Activated naive CD4-positive, alpha-beta T cell treated with anti-CD3 and anti-CD28 coated beads for 36 hours (primary cell): ENCODE measurements at regions not wholly inside any gene's neighbourhood (a gene's known extent, or its start where the extent isn't known, plus 50 kb on each side); places are given as distances from the start of the nearest gene placed in this dataset.
"Not testable (repeated sequence)": the region's sequence is repeated elsewhere in the genome, so short reads cannot be mapped to it uniquely, and the experiment has no call there.

ENCODE experiments used
- CTCF ChIA-PET: fragments of 350-600 bp; sonication (Branson Sonifier 250); formaldehyde crosslinking; loops from one replicate; lab custom pipeline; 2021; ENCODE audit warnings: antibody characterized with exemption; lab: Charles Lee
- DNase-seq: peaks from one replicate; pipeline ENCODE4 v3.0.0-alpha.2; 2020
- H3K27ac Mint-ChIP-seq: one replicate; pipeline ENCODE4 v1.8.0; 2021; ENCODE audit warnings: mild to moderate bottlenecking, mixed read lengths
- H3K27me3 Mint-ChIP-seq: one replicate; pipeline ENCODE4 v1.8.0; 2021; ENCODE audit warnings: low read depth, mixed read lengths
- H3K36me3 Mint-ChIP-seq: one replicate; pipeline ENCODE4 v1.8.0; 2021; ENCODE audit warnings: low read depth, mixed read lengths
- H3K4me1 Mint-ChIP-seq: one replicate; pipeline ENCODE4 v1.8.0; 2021; ENCODE audit warnings: low read depth, mixed read lengths
- H3K4me3 Mint-ChIP-seq: one replicate; pipeline ENCODE4 v1.8.0; 2021; ENCODE audit warnings: mild to moderate bottlenecking, moderate library complexity, mixed read lengths
- H3K9me3 Mint-ChIP-seq: one replicate; pipeline ENCODE4 v1.8.0; 2021; ENCODE audit warnings: mixed read lengths
- intact Hi-C: fragments of 100-400 bp; cut with micrococcal nuclease; formaldehyde crosslinking; loops from one replicate; pipeline ENCODE4 v1.15.1; 2023

GRCh38 chr22:42194104-42194851 is 63.7 kb upstream of the CYP2D6 start:
- intact Hi-C loops: no loop called here
- H3K36me3 Mint-ChIP-seq: no peaks in the 10 kb centered on the region
- no peak for DNase-seq
- H3K27me3 Mint-ChIP-seq: no peaks in the 10 kb centered on the region
- no peaks in the 10 kb centered on the region for H3K9me3 Mint-ChIP-seq
- CTCF ChIA-PET: no interaction called here
- peaks cover 67% of the 10 kb centered on the region for H3K4me1 Mint-ChIP-seq
- H3K4me3 Mint-ChIP-seq: no peak overlapping the region
- no peak overlapping the region for H3K27ac Mint-ChIP-seq

GRCh38 chr22:42192547-42192946 is 61.9 kb upstream of the CYP2D6 start:
- Mint-ChIP-seq H3K4me3 (no peak overlapping the region), H3K9me3 (no peaks in the 10 kb centered on the region), H3K27me3 (no peaks in the 10 kb centered on the region), H3K4me1 (peaks cover 78% of the 10 kb centered on the region), H3K27ac (no peak overlapping the region), H3K36me3 (peaks cover 1% of the 10 kb centered on the region)
- no peak for DNase-seq
- CTCF ChIA-PET: interaction anchor here (0.9 to 1.4 kb wide), 2 partner anchors 10 to 98 kb away, joined by 3 to 4 read pairs; no protein-coding TSS in a partner anchor
- intact Hi-C loops: no loop called here

DNA sequence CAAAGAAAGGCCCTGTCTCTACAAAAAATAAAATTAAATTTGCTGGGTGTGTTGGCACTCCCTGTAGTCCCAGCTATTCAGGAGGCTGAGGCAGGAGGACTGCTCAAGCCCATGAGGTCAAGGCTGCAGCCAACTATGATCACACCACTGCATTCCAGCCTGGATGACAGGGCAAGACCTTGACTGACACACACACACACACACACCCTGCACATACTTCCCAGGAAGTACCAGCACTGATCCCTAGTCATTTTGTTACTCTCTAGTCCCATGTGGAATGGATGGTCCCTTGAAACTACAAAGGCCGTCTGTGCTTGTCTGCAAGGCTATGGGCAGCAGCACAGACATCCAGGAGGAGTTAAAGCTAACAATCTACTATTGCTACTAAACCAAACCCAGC is 59.7 kb upstream of the CYP2D6 start:
- no peak for DNase-seq
- H3K36me3 Mint-ChIP-seq: peaks cover 1% of the 10 kb centered on the region
- peaks cover 85% of the 10 kb centered on the region for H3K4me1 Mint-ChIP-seq
- H3K27ac Mint-ChIP-seq: no peak overlapping the region
- no peak overlapping the region for H3K4me3 Mint-ChIP-seq
- CTCF ChIA-PET: no interaction called here
- no peaks in the 10 kb centered on the region for H3K27me3 Mint-ChIP-seq
- no peaks in the 10 kb centered on the region for H3K9me3 Mint-ChIP-seq
- intact Hi-C loops: no loop called here

DNA sequence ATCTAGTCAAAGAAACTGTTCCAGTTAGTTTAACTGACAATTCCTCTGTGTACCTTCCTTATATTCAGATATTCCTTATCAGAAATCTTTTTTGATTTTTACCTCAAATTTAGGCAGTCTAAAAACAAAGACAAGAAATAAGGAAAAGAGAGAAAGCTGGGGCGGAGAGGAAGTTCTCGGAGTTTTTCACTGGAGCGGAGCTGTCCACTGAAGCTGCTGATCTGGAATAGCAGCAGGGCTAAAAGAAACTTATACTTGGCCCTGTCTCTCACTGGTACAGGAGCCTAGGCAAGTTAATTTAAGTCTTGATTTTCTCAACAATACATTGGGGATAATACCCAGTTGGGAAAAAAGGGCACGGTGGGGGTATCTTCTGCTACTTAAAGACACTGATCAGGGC is 59.2 kb upstream of the CYP2D6 start:
- no peak for DNase-seq
- Mint-ChIP-seq H3K27ac (no peak overlapping the region), H3K36me3 (peaks cover 1% of the 10 kb centered on the region), H3K4me1 (peaks cover 85% of the 10 kb centered on the region), H3K27me3 (no peaks in the 10 kb centered on the region), H3K9me3 (no peaks in the 10 kb centered on the region), H3K4me3 (no peak overlapping the region)
- intact Hi-C loops: loop anchor here (5.0 kb wide), 1 partner anchor 67 kb away; no protein-coding TSS in a partner anchor
- CTCF ChIA-PET: no interaction called here

DNA sequence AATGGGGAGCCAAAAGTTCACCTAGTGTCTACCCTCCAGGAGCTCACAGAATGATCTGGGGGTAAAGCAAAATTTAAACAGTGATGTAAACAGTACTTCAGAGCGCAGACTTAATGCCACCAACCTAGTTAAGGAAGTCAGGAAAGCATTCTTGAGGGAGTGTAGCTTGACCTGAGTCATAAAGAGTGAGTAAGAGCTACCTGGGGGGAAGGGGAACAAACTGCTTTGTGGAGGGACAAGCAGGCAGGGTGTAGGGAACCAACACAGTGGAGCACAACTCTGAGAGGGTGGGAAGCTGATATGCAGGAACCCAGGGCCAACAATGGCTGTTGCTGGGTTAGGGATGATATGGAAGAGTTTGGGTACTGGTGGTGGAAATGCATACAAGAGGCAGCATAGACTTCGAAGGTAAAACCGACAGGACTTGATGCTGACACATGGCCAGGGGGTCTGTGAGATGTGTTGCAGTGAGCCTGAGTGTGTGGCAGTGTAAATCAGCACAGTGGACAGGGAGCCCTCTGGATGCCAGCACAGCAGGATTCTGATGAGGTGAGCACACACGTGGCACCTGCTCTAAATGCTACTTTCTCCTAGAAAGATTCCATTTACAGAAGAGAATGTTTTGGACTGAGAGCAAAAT is 58.3 kb upstream of the CYP2D6 start:
- Mint-ChIP-seq H3K4me3 (no peak overlapping the region), H3K27ac (no peak overlapping the region)
- intact Hi-C loops: loop anchor here (5.0 kb wide), 1 partner anchor 67 kb away; no protein-coding TSS in a partner anchor

DNA sequence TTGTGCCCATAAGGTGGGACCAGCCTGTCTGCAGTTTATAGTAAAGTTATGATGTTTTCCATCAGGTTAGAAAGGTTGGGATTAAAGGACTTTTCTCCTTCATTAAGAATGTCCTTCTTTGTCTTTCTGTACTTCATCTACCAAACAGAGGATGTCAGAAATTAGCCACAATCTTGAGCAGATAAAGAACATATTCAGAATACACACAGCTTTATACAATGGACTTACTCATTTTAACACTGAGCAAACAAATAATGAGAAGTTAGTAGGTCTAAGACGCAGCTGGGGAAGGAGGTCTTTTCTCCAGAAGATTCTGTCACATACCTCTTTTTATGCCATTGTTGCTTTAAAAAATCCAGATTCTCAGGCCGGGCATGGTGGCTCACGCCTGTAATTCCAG is 57.0 kb upstream of the CYP2D6 start:
- Mint-ChIP-seq H3K4me1 (peaks cover 84% of the 10 kb centered on the region), H3K4me3 (no peak overlapping the region), H3K9me3 (no peaks in the 10 kb centered on the region), H3K27me3 (no peaks in the 10 kb centered on the region), H3K27ac (no peak overlapping the region), H3K36me3 (peaks cover 1% of the 10 kb centered on the region)
- CTCF ChIA-PET: interaction anchor here (1.1 to 1.3 kb wide), 2 partner anchors 15 to 20 kb away, joined by 3 to 5 read pairs; no protein-coding TSS in a partner anchor
- no peak for DNase-seq
- intact Hi-C loops: loop anchor here (5.0 kb wide), 1 partner anchor 65 kb away; no protein-coding TSS in a partner anchor

More for the DNA sequence above, 58.3 kb upstream of the CYP2D6 start:
- CTCF ChIA-PET: interaction anchor here (1.3 kb wide), 1 partner anchor 21 kb away, joined by 3 read pairs; no protein-coding TSS in a partner anchor
- Mint-ChIP-seq H3K36me3 (peaks cover 1% of the 10 kb centered on the region), H3K27me3 (no peaks in the 10 kb centered on the region), H3K4me1 (peaks cover 84% of the 10 kb centered on the region), H3K9me3 (no peaks in the 10 kb centered on the region)
- no peak for DNase-seq

- DNase-seq: no peak
- Mint-ChIP-seq H3K4me3 (no peak overlapping the region), H3K27ac (no peak overlapping the region), H3K27me3 (no peaks in the 10 kb centered on the region), H3K9me3 (no peaks in the 10 kb centered on the region), H3K36me3 (peaks cover 1% of the 10 kb centered on the region), H3K4me1 (peaks cover 88% of the 10 kb centered on the region)
- intact Hi-C loops: loop anchor here (2.0 to 5.0 kb wide), 2 partner anchors 64 to 83 kb away; no protein-coding TSS in a partner anchor
- CTCF ChIA-PET: interaction anchor here (1.0 kb wide), 1 partner anchor 128 kb away, joined by 3 read pairs; no protein-coding TSS in a partner anchor
Observed at GRCh38 chr22:42185915-42186439, 55.4 kb upstream of the CYP2D6 start.

DNA sequence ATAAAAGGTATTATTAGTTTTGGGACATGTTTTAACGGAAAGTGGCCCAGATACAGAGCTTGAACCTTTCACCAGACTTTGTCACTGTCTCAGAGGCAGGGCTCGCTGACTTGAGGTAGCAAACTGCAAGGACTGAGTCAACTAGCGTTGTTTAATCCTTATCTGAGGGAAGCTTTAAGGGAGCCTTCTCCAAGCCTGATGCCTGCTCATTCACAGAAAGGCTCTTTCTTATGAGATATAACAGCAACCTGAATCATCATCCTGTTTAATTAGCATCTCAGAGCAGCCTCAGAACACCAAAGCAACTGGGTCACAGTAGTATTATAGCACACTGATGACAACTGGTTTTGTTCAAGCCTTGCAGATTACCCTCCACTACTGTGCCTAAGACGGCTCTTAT is 54.2 kb upstream of the CYP2D6 start:
- H3K9me3 Mint-ChIP-seq: no peaks in the 10 kb centered on the region
- H3K4me3 Mint-ChIP-seq: no peak overlapping the region
- peaks cover 1% of the 10 kb centered on the region for H3K36me3 Mint-ChIP-seq
- no peak overlapping the region for H3K27ac Mint-ChIP-seq
- DNase-seq: peak; percentile 56
- CTCF ChIA-PET: interaction anchor here (1.2 kb wide), 1 partner anchor 42 kb away, joined by 3 read pairs; no protein-coding TSS in a partner anchor
- peaks cover 92% of the 10 kb centered on the region for H3K4me1 Mint-ChIP-seq
- intact Hi-C loops: loop anchor here (2.0 to 5.0 kb wide), 5 partner anchors 32 to 252 kb away; no protein-coding TSS in a partner anchor
- H3K27me3 Mint-ChIP-seq: no peaks in the 10 kb centered on the region

GRCh38 chr22:42183461-42184059 is 53.0 kb upstream of the CYP2D6 start:
- peak; percentile 25 for DNase-seq
- not testable (repeated sequence) for H3K4me3 Mint-ChIP-seq, H3K9me3 Mint-ChIP-seq, H3K36me3 Mint-ChIP-seq, H3K27me3 Mint-ChIP-seq
- Mint-ChIP-seq H3K27ac (peak overlapping the region; percentile 72), H3K4me1 (peaks cover 92% of the 10 kb centered on the region)
- CTCF ChIA-PET: interaction anchor here (0.8 kb wide), 1 partner anchor 11 kb away, joined by 3 read pairs; no protein-coding TSS in a partner anchor
- intact Hi-C loops: loop anchor here (2.0 to 5.0 kb wide), 6 partner anchors 34 to 254 kb away; partner anchors contain the start of gene NDUFA6

GRCh38 chr22:42180349-42180842 is 49.8 kb upstream of the CYP2D6 start:
- H3K27ac Mint-ChIP-seq: peak overlapping the region; percentile 73
- intact Hi-C loops: loop anchor here (5.0 kb wide), 3 partner anchors 37 to 257 kb away; no protein-coding TSS in a partner anchor

More at GRCh38 chr22:42180349-42180842, 49.8 kb upstream of the CYP2D6 start:
- H3K9me3 Mint-ChIP-seq: no peaks in the 10 kb centered on the region
- peak overlapping the region; percentile 14 for H3K4me3 Mint-ChIP-seq
- peaks cover 92% of the 10 kb centered on the region for H3K4me1 Mint-ChIP-seq
- peaks cover 27% of the 10 kb centered on the region for H3K36me3 Mint-ChIP-seq
- DNase-seq: peak; percentile 74
- CTCF ChIA-PET: interaction anchor here (0.5 kb wide), 1 partner anchor 225 kb away, joined by 4 read pairs; no protein-coding TSS in a partner anchor
- no peaks in the 10 kb centered on the region for H3K27me3 Mint-ChIP-seq
